NCI-H345 (cell line): ENCODE measurements at regions not wholly inside any gene's neighbourhood (a gene's known extent, or its start where the extent isn't known, plus 50 kb on each side); places are given as distances from the start of the nearest gene placed in this dataset.

ENCODE experiments used
- DNase-seq: peaks from one replicate; lab custom pipeline; 2025; lab: John Stamatoyannopoulos, UW

- DNase-seq, result no peak
Observed at GRCh38 chr6:24031496-24031895, 94.5 kb upstream of the NRSN1 start.

- no peak for DNase-seq
Observed at GRCh38 chr6:24032896-24033688, 92.9 kb upstream of the NRSN1 start.

- DNase-seq, result no peak
Observed at GRCh38 chr6:24043848-24044247, 82.2 kb upstream of the NRSN1 start.

GRCh38 chr6:24051942-24052589 is 73.9 kb upstream of the NRSN1 start:
- no peak for DNase-seq

- no peak for DNase-seq
Observed at GRCh38 chr6:24052590-24052961, 73.4 kb upstream of the NRSN1 start.

- DNase-seq, result no peak
Observed at GRCh38 chr6:24053057-24053456, 73.0 kb upstream of the NRSN1 start.

GRCh38 chr6:24054388-24054787 is 71.6 kb upstream of the NRSN1 start:
- DNase-seq, result no peak

- DNase-seq, result no peak
Observed at GRCh38 chr6:24056567-24056966, 69.4 kb upstream of the NRSN1 start.

- no peak for DNase-seq
Observed at GRCh38 chr6:24057030-24057429, 69.0 kb upstream of the NRSN1 start.

GRCh38 chr6:24060982-24061754 is 64.8 kb upstream of the NRSN1 start:
- no peak for DNase-seq

- peak; percentile 38 for DNase-seq
Observed at GRCh38 chr6:24064106-24064505, 61.9 kb upstream of the NRSN1 start.

GRCh38 chr6:24064832-24065231 is 61.2 kb upstream of the NRSN1 start:
- DNase-seq, result no peak

GRCh38 chr6:24069526-24069925 is 56.5 kb upstream of the NRSN1 start:
- peak; percentile 67 for DNase-seq

GRCh38 chr6:24072038-24072746 is 53.8 kb upstream of the NRSN1 start:
- DNase-seq, result no peak

- no peak for DNase-seq
Observed at GRCh38 chr6:24076011-24076410, 50.0 kb upstream of the NRSN1 start.
